ENCODE measurements at regions not wholly inside any gene's neighbourhood (a gene's known extent, or its start where the extent isn't known, plus 50 kb on each side); places are given as distances from the start of the nearest gene placed in this dataset.

GRCh38 chr2:145935016-145935415, 1415.1 kb upstream of the ZEB2 start:
- DNase-seq (ENCODE audit: low read depth), result no peak
- no peak for TF ChIP-seq CTCF (conservative IDR thresholded peaks at IDR 0.05; ENCODE audit: low read depth, low read length)
- H3K4me3 ChIP-seq (ENCODE audit: low read length), result no peak overlapping the region

GRCh38 chr2:145931781-145932395, 1412.0 kb upstream of the ZEB2 start:
- DNase-seq (ENCODE audit: low read depth), result no peak
- TF ChIP-seq CTCF (conservative IDR thresholded peaks at IDR 0.05; ENCODE audit: low read depth, low read length), result no peak
- H3K4me3 ChIP-seq (ENCODE audit: low read length), result no peak overlapping the region

GRCh38 chr2:145930318-145930717, 1410.4 kb upstream of the ZEB2 start:
- no peak overlapping the region for H3K4me3 ChIP-seq (ENCODE audit: low read length)
- no peak for DNase-seq (ENCODE audit: low read depth)
- no peak for TF ChIP-seq CTCF (conservative IDR thresholded peaks at IDR 0.05; ENCODE audit: low read depth, low read length)

GRCh38 chr2:145927131-145927950, 1407.4 kb upstream of the ZEB2 start:
- no peak for TF ChIP-seq CTCF (conservative IDR thresholded peaks at IDR 0.05; ENCODE audit: low read depth, low read length)
- DNase-seq (ENCODE audit: low read depth), result no peak
- no peak overlapping the region for H3K4me3 ChIP-seq (ENCODE audit: low read length)

GRCh38 chr2:145925591-145925990, 1405.7 kb upstream of the ZEB2 start:
- no peak for TF ChIP-seq CTCF (conservative IDR thresholded peaks at IDR 0.05; ENCODE audit: low read depth, low read length)
- DNase-seq (ENCODE audit: low read depth), result no peak
- H3K4me3 ChIP-seq (ENCODE audit: low read length), result no peak overlapping the region

- H3K4me3 ChIP-seq (ENCODE audit: low read length), result no peak overlapping the region
- DNase-seq (ENCODE audit: low read depth), result no peak
- peak; percentile 25 for TF ChIP-seq CTCF (conservative IDR thresholded peaks at IDR 0.05; ENCODE audit: low read depth, low read length)
Observed at GRCh38 chr2:145919477-145919876, 1399.6 kb upstream of the ZEB2 start.

GRCh38 chr2:145918951-145919350, 1399.0 kb upstream of the ZEB2 start:
- no peak for DNase-seq (ENCODE audit: low read depth)
- no peak for TF ChIP-seq CTCF (conservative IDR thresholded peaks at IDR 0.05; ENCODE audit: low read depth, low read length)
- no peak overlapping the region for H3K4me3 ChIP-seq (ENCODE audit: low read length)
